Keratinocyte (primary cell): ENCODE measurements at regions not wholly inside any gene's neighbourhood (a gene's known extent, or its start where the extent isn't known, plus 50 kb on each side); places are given as distances from the start of the nearest gene placed in this dataset.

Experiments
- DNase-seq: peaks from one replicate; pipeline ENCODE4 v3.0.0-alpha.2; 2011; ENCODE audit warnings: low read depth, missing footprints, low spot score
- FAIRE-seq: peaks from 2 replicates; lab custom pipeline; 2011; peaks lifted over from hg19 to GRCh38; lab: Jason Lieb, UNC
- H2AFZ ChIP-seq: 2 replicates; pipeline ENCODE4 v1.6.0; 2012; ENCODE audit warnings: low read length, control low read depth, inconsistent platforms; ENCODE audit not compliant: control insufficient read depth
- H3K27ac ChIP-seq: 2 replicates; pipeline ENCODE4 v1.5.1; 2011; ENCODE audit warnings: low read length; ENCODE audit not compliant: control insufficient read depth, insufficient read depth
- H3K27me3 ChIP-seq: 3 replicates; pipeline ENCODE4 v1.6.0; 2011; ENCODE audit warnings: low read length; ENCODE audit not compliant: control insufficient read depth, insufficient read depth; ENCODE audit errors: extremely low read depth
- H3K36me3 ChIP-seq, 2 experiments: 2 replicates in 1 of 2; 3 replicates in 1 of 2; pipeline ENCODE4 v1.5.1; 2011; ENCODE audit warnings: low read length in 2 of 2, mild to moderate bottlenecking in 1 of 2; ENCODE audit not compliant: control insufficient read depth in 2 of 2, insufficient read depth in 2 of 2; ENCODE audit errors: extremely low read depth in 1 of 2
- H3K4me1 ChIP-seq: 3 replicates; pipeline ENCODE4 v1.5.1; 2011; ENCODE audit warnings: low read length; ENCODE audit not compliant: control insufficient read depth, insufficient read depth; ENCODE audit errors: extremely low read depth
- H3K4me2 ChIP-seq: 3 replicates; pipeline ENCODE4 v1.6.0; 2011; ENCODE audit warnings: low read depth, low read length; ENCODE audit not compliant: control insufficient read depth, insufficient read depth; ENCODE audit errors: extremely low read depth
- H3K4me3 ChIP-seq, 3 experiments: fragments of 200-600 bp in 1 of 3; sonication (generic) in 1 of 3; 2 replicates in 2 of 3; 3 replicates in 1 of 3; pipeline ENCODE4 v1.5.1; 2011 to 2016; ENCODE audit warnings: low read length in 3 of 3, mild to moderate bottlenecking in 3 of 3, control low read depth in 2 of 3, inconsistent platforms in 1 of 3, low read depth in 1 of 3, mixed read lengths in 1 of 3, mixed run types in 1 of 3, moderate library complexity in 1 of 3; ENCODE audit not compliant: control insufficient read depth in 2 of 3, insufficient read depth in 2 of 3; ENCODE audit errors: extremely low read depth in 1 of 3
- H3K79me2 ChIP-seq: 2 replicates; pipeline ENCODE4 v1.6.0; 2012; ENCODE audit warnings: low read length; ENCODE audit not compliant: control insufficient read depth, insufficient read depth
- H3K9ac ChIP-seq: 3 replicates; pipeline ENCODE4 v1.6.0; 2011; ENCODE audit warnings: low read length; ENCODE audit not compliant: control insufficient read depth, insufficient read depth; ENCODE audit errors: extremely low read depth
- H3K9me1 ChIP-seq: 3 replicates; pipeline ENCODE4 v1.6.0; 2011; ENCODE audit warnings: low read length; ENCODE audit not compliant: control insufficient read depth, insufficient read depth; ENCODE audit errors: extremely low read depth
- H3K9me3 ChIP-seq: 2 replicates; pipeline ENCODE4 v1.5.1; 2012; ENCODE audit warnings: low read depth, low read length; ENCODE audit not compliant: control insufficient read depth
- H4K20me1 ChIP-seq: 3 replicates; pipeline ENCODE4 v1.6.0; 2011; ENCODE audit warnings: low read length; ENCODE audit not compliant: control insufficient read depth, insufficient read depth; ENCODE audit errors: extremely low read depth
- EZH2 ChIP-seq: IDR thresholded peaks from one replicate; pipeline ENCODE4 v1.6.1; 2012; ENCODE audit warnings: inconsistent platforms, mild to moderate bottlenecking, low read length, moderate library complexity
- dilution Hi-C: fragments of 300-500 bp; cut with MboI; formaldehyde crosslinking; loops from one replicate; pipeline ENCODE4 v1.7.0; 2020; ENCODE audit warnings: low sequenced_read_pairs; ENCODE audit not compliant: extremely low pct_ligation_motif_present
- TF ChIP-seq, protein P1 (sequence below), 3 experiments: IDR thresholded peaks in 1 of 3; conservative IDR thresholded peaks in 1 of 3; optimal IDR thresholded peaks in 1 of 3; 2 replicates in 2 of 3; 3 replicates in 1 of 3; pipeline versions ENCODE3 to v1.5.1; 2011; ENCODE audit warnings: low read length in 3 of 3, mild to moderate bottlenecking in 3 of 3, moderate library complexity in 2 of 3, control low read depth in 1 of 3, inconsistent platforms in 1 of 3; ENCODE audit not compliant: insufficient read depth in 2 of 3; ENCODE audit errors: extremely low read depth in 1 of 3

DNA sequence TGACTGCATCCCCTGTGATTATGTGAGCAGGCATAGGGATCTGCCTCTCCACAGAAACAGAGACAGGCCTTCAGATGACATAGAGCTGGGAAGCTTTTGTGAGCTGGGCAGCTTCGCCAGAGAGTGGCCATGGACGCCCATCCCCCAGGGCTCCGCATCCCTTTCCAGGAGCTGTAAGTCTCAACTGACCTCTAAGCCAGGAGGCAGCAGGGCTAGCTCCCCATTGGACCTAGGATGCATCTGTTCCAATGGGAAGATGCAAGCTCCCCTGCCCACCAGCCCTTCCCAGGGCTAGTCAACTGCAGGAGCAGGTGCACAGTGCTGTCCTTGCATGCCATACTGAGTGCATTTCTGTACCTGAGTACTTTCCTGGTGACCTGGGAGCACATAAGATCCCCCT lies 663.6 kb downstream of the RNF144B start:
- H3K27ac ChIP-seq = no peak overlapping the region
- H3K36me3 ChIP-seq = no peaks in the 10 kb centered on the region
- FAIRE-seq (no peak), DNase-seq (no peak)
- no peak overlapping the region for H3K4me2 ChIP-seq
- no peaks in the 10 kb centered on the region for H4K20me1 ChIP-seq
- H3K27me3 ChIP-seq = no peaks in the 10 kb centered on the region
- no peak overlapping the region for H3K9ac ChIP-seq
- no peaks in the 10 kb centered on the region for H3K9me3 ChIP-seq
- H2AFZ ChIP-seq = no peak overlapping the region
- dilution Hi-C loops = no loop called here
- no peaks in the 10 kb centered on the region for H3K9me1 ChIP-seq
- TF ChIP-seq, protein P1, sequence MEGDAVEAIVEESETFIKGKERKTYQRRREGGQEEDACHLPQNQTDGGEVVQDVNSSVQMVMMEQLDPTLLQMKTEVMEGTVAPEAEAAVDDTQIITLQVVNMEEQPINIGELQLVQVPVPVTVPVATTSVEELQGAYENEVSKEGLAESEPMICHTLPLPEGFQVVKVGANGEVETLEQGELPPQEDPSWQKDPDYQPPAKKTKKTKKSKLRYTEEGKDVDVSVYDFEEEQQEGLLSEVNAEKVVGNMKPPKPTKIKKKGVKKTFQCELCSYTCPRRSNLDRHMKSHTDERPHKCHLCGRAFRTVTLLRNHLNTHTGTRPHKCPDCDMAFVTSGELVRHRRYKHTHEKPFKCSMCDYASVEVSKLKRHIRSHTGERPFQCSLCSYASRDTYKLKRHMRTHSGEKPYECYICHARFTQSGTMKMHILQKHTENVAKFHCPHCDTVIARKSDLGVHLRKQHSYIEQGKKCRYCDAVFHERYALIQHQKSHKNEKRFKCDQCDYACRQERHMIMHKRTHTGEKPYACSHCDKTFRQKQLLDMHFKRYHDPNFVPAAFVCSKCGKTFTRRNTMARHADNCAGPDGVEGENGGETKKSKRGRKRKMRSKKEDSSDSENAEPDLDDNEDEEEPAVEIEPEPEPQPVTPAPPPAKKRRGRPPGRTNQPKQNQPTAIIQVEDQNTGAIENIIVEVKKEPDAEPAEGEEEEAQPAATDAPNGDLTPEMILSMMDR (optimal IDR thresholded peaks at IDR 0.05 in 1 of 3, IDR thresholded peaks at IDR 0.05 in 1 of 3, conservative IDR thresholded peaks at IDR 0.05 in 1 of 3; ENCODE audit: extremely low read depth in 1 of 3, insufficient read depth in 2 of 3, low read length in 3 of 3) = no peak
- TF ChIP-seq EZH2 = no peak
- peaks cover 2% of the 10 kb centered on the region for H3K4me1 ChIP-seq
- no peaks in the 10 kb centered on the region for H3K79me2 ChIP-seq
- no peak overlapping the region for H3K4me3 ChIP-seq

DNA sequence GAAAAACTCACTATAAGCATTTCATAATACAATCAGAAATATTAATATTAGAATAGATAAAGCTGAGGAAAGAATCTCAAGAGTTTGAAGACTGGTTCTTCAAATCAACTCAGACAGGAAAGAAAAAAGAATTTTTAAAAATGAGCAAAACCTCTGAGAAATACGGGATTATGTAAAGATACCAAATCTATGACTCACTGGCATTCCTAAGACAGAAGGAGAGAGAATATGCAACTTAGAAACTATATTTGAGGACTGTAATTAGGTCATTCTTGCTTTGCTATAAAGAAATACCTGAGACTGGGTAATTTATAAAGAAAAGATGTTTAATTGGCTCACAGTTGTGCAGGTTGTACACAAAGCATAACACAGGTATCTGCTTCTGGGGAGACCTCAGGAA lies 665.1 kb downstream of the RNF144B start:
- DNase-seq = no peak
- no peak for FAIRE-seq
- no peak overlapping the region for H3K4me2 ChIP-seq

More for the DNA sequence above, 665.1 kb downstream of the RNF144B start:
- Histone ChIP-seq H3K4me3 (no peak overlapping the region), H3K79me2 (no peaks in the 10 kb centered on the region), H3K36me3 (no peaks in the 10 kb centered on the region), H3K9ac (no peak overlapping the region), H3K9me3 (no peaks in the 10 kb centered on the region), H2AFZ (no peak overlapping the region), H3K27me3 (no peaks in the 10 kb centered on the region), H3K4me1 (peaks cover 2% of the 10 kb centered on the region), H3K9me1 (no peaks in the 10 kb centered on the region), H4K20me1 (no peaks in the 10 kb centered on the region), H3K27ac (no peak overlapping the region)
- dilution Hi-C loops = no loop called here
- no peak for TF ChIP-seq EZH2
- TF ChIP-seq, protein P1 (optimal IDR thresholded peaks at IDR 0.05 in 1 of 3, IDR thresholded peaks at IDR 0.05 in 1 of 3, conservative IDR thresholded peaks at IDR 0.05 in 1 of 3; ENCODE audit: extremely low read depth in 1 of 3, insufficient read depth in 2 of 3, low read length in 3 of 3) = no peak
